ENCODE measurements at regions not wholly inside any gene's neighbourhood (a gene's known extent, or its start where the extent isn't known, plus 50 kb on each side); places are given as distances from the start of the nearest gene placed in this dataset.

DNA sequence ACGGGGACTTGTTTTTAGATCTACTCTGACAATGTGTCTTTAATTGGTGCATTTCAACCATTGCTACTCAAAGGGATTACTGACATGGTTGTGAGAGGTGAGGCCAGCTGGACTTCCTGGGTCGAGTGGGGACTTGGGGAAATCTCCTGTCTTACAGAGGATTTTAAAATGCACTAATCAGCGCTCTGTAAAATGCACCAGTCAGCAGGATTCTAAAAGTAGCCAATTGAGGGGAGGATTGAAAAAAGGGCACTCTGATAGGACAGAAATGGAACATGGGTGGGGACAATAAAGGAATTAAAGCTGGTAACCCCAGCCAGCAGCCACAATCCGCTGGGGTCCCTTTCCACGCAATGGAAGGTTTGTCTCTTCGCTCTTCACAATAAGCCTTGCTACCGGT is 122.5 kb upstream of the SNRPN start:
- DNase-seq: no peak
- H3K36me3 ChIP-seq (replicated peaks in 1 of 2; ENCODE audit: control extremely low read depth in 1 of 2, control insufficient read depth in 1 of 2, extremely low read depth in 1 of 2, insufficient read depth in 2 of 2, low read length in 1 of 2): no peaks in the 10 kb centered on the region
- TF ChIP-seq, protein P1, sequence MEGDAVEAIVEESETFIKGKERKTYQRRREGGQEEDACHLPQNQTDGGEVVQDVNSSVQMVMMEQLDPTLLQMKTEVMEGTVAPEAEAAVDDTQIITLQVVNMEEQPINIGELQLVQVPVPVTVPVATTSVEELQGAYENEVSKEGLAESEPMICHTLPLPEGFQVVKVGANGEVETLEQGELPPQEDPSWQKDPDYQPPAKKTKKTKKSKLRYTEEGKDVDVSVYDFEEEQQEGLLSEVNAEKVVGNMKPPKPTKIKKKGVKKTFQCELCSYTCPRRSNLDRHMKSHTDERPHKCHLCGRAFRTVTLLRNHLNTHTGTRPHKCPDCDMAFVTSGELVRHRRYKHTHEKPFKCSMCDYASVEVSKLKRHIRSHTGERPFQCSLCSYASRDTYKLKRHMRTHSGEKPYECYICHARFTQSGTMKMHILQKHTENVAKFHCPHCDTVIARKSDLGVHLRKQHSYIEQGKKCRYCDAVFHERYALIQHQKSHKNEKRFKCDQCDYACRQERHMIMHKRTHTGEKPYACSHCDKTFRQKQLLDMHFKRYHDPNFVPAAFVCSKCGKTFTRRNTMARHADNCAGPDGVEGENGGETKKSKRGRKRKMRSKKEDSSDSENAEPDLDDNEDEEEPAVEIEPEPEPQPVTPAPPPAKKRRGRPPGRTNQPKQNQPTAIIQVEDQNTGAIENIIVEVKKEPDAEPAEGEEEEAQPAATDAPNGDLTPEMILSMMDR (IDR thresholded peaks at IDR 0.05): no peak
- TF ChIP-seq EZH2 (IDR thresholded peaks at IDR 0.05; ENCODE audit: borderline replicate concordance, insufficient read depth, low read depth, low read length, poor library complexity, severe bottlenecking): no peak
- peaks cover 8% of the 10 kb centered on the region for H3K9me3 Mint-ChIP-seq (ENCODE audit: insufficient read depth)
- no peak overlapping the region for H3K4me3 ChIP-seq (ENCODE audit: control extremely low read depth in 1 of 5, extremely low read depth in 1 of 5, insufficient read depth in 1 of 5, low read depth in 2 of 5, low read length in 4 of 5)
- peaks cover 0 to 12% (median 3%) of the 10 kb centered on the region in 3 donors for H3K9me3 ChIP-seq (ENCODE audit: control extremely low read depth in 1 of 3, control insufficient read depth in 2 of 3, insufficient read depth in 1 of 3, low read length in 2 of 3)
- ChIA-PET CTCF (no interaction called here), POLR2A (no interaction called here)
- intact Hi-C loops (cut with micrococcal nuclease): no loop called here
- no peaks in the 10 kb centered on the region for H3K27me3 ChIP-seq (replicated peaks in 1 of 4; ENCODE audit: control extremely low read depth in 1 of 4, control insufficient read depth in 3 of 4, insufficient read depth in 4 of 4, low read length in 3 of 4)
- H2AFZ ChIP-seq (ENCODE audit: insufficient read depth, low read depth, low read length, poor library complexity, severe bottlenecking): no peak overlapping the region
- no peaks in the 10 kb centered on the region for H3K4me1 Mint-ChIP-seq
- no peaks in the 10 kb centered on the region for H4K20me1 ChIP-seq (ENCODE audit: control insufficient read depth, insufficient read depth, low read length, poor library complexity, severe bottlenecking)
- H3K4me3 Mint-ChIP-seq: no peak overlapping the region
- no peaks in the 10 kb centered on the region for H3K4me1 ChIP-seq (ENCODE audit: control insufficient read depth in 2 of 2, insufficient read depth in 2 of 2, low read length in 2 of 2)
- H3K27ac Mint-ChIP-seq: no peak overlapping the region
- no peak overlapping the region for H3K9ac ChIP-seq (ENCODE audit: low read length)
- ATAC-seq (ENCODE audit: low read depth): no peak
- H3K27ac ChIP-seq (ENCODE audit: low read length in 2 of 2): no peak overlapping the region
- H3K27me3 Mint-ChIP-seq: no peaks in the 10 kb centered on the region
- 80% methylated on average over 5 of the region's 7 CpGs for WGBS (ENCODE audit: insufficient coverage)
- no peak overlapping the region for H3K4me2 ChIP-seq (replicated peaks; ENCODE audit: low read depth, low read length, poor library complexity, severe bottlenecking)
- no peaks in the 10 kb centered on the region for H3K79me2 ChIP-seq (ENCODE audit: control insufficient read depth, insufficient read depth, low read length)

DNA sequence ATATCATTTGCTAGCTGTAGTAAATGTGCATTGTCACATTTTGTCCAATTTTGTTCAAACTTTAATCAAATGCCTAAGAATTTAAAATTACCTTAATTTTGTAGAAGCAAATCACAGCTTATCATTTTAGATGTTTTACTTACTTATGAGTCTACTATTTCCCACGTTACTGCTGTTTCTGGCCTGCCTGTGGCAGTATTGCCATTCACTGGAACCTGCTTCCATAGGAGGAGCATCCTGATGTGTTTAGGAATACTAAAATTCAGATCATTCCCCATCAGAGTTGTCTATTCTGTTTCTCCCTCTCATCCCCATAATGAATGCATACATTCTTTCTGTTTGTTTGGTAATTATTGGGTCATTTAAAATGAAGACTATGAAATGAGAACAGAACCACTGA is 119.5 kb upstream of the SNRPN start:
- POLR2A ChIA-PET: no interaction called here
- Histone ChIP-seq H3K9me3 (ENCODE audit: control extremely low read depth in 1 of 3, control insufficient read depth in 2 of 3, insufficient read depth in 1 of 3, low read length in 2 of 3) (peaks cover 0 to 7% (median 3%) of the 10 kb centered on the region in 3 donors), H4K20me1 (ENCODE audit: control insufficient read depth, insufficient read depth, low read length, poor library complexity, severe bottlenecking) (no peaks in the 10 kb centered on the region), H3K4me2 (replicated peaks; ENCODE audit: low read depth, low read length, poor library complexity, severe bottlenecking) (no peak overlapping the region), H2AFZ (ENCODE audit: insufficient read depth, low read depth, low read length, poor library complexity, severe bottlenecking) (no peak overlapping the region), H3K27ac (ENCODE audit: low read length in 2 of 2) (no peak overlapping the region), H3K27me3 (replicated peaks in 1 of 4; ENCODE audit: control extremely low read depth in 1 of 4, control insufficient read depth in 3 of 4, insufficient read depth in 4 of 4, low read length in 3 of 4) (no peaks in the 10 kb centered on the region), H3K9ac (ENCODE audit: low read length) (no peak overlapping the region), H3K79me2 (ENCODE audit: control insufficient read depth, insufficient read depth, low read length) (no peaks in the 10 kb centered on the region), H3K4me1 (ENCODE audit: control insufficient read depth in 2 of 2, insufficient read depth in 2 of 2, low read length in 2 of 2) (no peaks in the 10 kb centered on the region), H3K36me3 (replicated peaks in 1 of 2; ENCODE audit: control extremely low read depth in 1 of 2, control insufficient read depth in 1 of 2, extremely low read depth in 1 of 2, insufficient read depth in 2 of 2, low read length in 1 of 2) (no peaks in the 10 kb centered on the region), H3K4me3 (ENCODE audit: control extremely low read depth in 1 of 5, extremely low read depth in 1 of 5, insufficient read depth in 1 of 5, low read depth in 2 of 5, low read length in 4 of 5) (no peak overlapping the region)
- H3K9me3 Mint-ChIP-seq (ENCODE audit: insufficient read depth): peaks cover 5% of the 10 kb centered on the region
- no peak overlapping the region for H3K27ac Mint-ChIP-seq
- H3K27me3 Mint-ChIP-seq: no peaks in the 10 kb centered on the region
- intact Hi-C loops (cut with micrococcal nuclease): no loop called here
- ATAC-seq (ENCODE audit: low read depth) (no peak), DNase-seq (no peak)
- CTCF ChIA-PET: no interaction called here
- H3K4me1 Mint-ChIP-seq: no peaks in the 10 kb centered on the region
- H3K4me3 Mint-ChIP-seq: no peak overlapping the region
- WGBS (ENCODE audit: insufficient coverage): no CpG with 5 or more reads among the region's 1 CpG
- TF ChIP-seq EZH2 (IDR thresholded peaks at IDR 0.05; ENCODE audit: borderline replicate concordance, insufficient read depth, low read depth, low read length, poor library complexity, severe bottlenecking): no peak
- TF ChIP-seq, protein P1 (IDR thresholded peaks at IDR 0.05): no peak
